Activated naive CD4-positive, alpha-beta T cell (primary cell): ENCODE measurements at regions not wholly inside any gene's neighbourhood (a gene's known extent, or its start where the extent isn't known, plus 50 kb on each side); places are given as distances from the start of the nearest gene placed in this dataset.
"Not testable (repeated sequence)": the region's sequence is repeated elsewhere in the genome, so short reads cannot be mapped to it uniquely, and the experiment has no call there.

Experiments
- DNase-seq, 4 experiments: peaks; one replicate each; lab custom pipeline; 2025; lab: John Stamatoyannopoulos, UW

GRCh38 chr5:83404182-83404716 is 67.3 kb upstream of the VCAN start:
- peak in 1 of 4 experiments; percentile 0 for DNase-seq

GRCh38 chr5:83405662-83406061 is 65.9 kb upstream of the VCAN start:
- no peak for DNase-seq

GRCh38 chr5:83406906-83407305 is 64.6 kb upstream of the VCAN start:
- no peak for DNase-seq

GRCh38 chr5:83407931-83408330 is 63.6 kb upstream of the VCAN start:
- no peak for DNase-seq

- no peak for DNase-seq
Observed at GRCh38 chr5:83408719-83409118, 62.8 kb upstream of the VCAN start.

GRCh38 chr5:83409776-83410175 is 61.8 kb upstream of the VCAN start:
- DNase-seq, result not testable (repeated sequence)

- not testable (repeated sequence) for DNase-seq
Observed at GRCh38 chr5:83410319-83410718, 61.2 kb upstream of the VCAN start.

- no peak for DNase-seq
Observed at GRCh38 chr5:83414601-83415000, 56.9 kb upstream of the VCAN start.

GRCh38 chr5:83417884-83418283 is 53.7 kb upstream of the VCAN start:
- no peak for DNase-seq

GRCh38 chr5:83418356-83419321 is 52.9 kb upstream of the VCAN start:
- DNase-seq, result no peak
